ENCODE measurements at regions not wholly inside any gene's neighbourhood (a gene's known extent, or its start where the extent isn't known, plus 50 kb on each side); places are given as distances from the start of the nearest gene placed in this dataset.

DNA sequence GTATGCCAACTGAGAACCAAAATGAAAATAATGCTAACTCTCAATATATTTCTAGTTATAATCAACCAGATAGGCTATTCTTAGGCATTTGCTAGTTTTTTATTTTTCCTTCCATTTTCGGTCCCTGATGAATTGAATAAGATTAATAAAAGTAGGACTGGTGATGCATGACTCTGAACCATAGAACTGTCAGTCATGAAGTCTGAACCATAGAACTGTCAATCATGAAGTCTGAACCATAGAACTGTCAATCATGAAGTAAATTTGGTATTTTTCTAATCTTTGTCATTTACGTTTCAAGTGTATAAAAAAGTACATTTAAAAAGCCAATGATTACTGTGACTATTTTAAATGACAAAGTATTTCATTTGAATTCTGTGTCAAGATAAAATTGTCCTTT is 460.2 kb upstream of the NDST3 start:
- Histone ChIP-seq H3K9me2 (ENCODE audit: insufficient read depth) (no peaks in the 10 kb centered on the region), H3K27ac (ENCODE audit: low read depth, low read length) (no peak overlapping the region), H3K9me3 (ENCODE audit: control insufficient read depth in 1 of 2, insufficient read depth in 1 of 2, low read depth in 1 of 2, low read length in 2 of 2) (no peaks in the 10 kb centered on the region), H3K9ac (ENCODE audit: low read length) (no peak overlapping the region), H3K79me2 (ENCODE audit: insufficient read depth, low read length) (no peaks in the 10 kb centered on the region), H3K4me2 (ENCODE audit: low read length) (no peak overlapping the region), H3K4me3 (replicated peaks in 1 of 2; ENCODE audit: low read depth in 1 of 2, low read length in 2 of 2) (no peak overlapping the region), H3K36me3 (ENCODE audit: control insufficient read depth in 1 of 2, insufficient read depth in 2 of 2, low read length in 2 of 2) (no peaks in the 10 kb centered on the region), H4K20me1 (ENCODE audit: insufficient read depth) (no peaks in the 10 kb centered on the region), H2AFZ (ENCODE audit: low read depth, low read length, poor library complexity, severe bottlenecking) (no peak overlapping the region), H3K4me1 (ENCODE audit: control insufficient read depth in 1 of 2, insufficient read depth in 2 of 2, low read length in 2 of 2) (no peaks in the 10 kb centered on the region), H3K27me3 (ENCODE audit: insufficient read depth, low read length) (no peaks in the 10 kb centered on the region)
- RAD21 ChIA-PET (ENCODE audit: low non-redundant PET in 1 of 2, low total read pairs in 2 of 2, uncharacterized antibody in 2 of 2, unreplicated experiment in 2 of 2), result no interaction called here
- ATAC-seq, result no peak
- CTCF ChIA-PET, result no interaction called here
- TF ChIP-seq POLR2A (IDR thresholded peaks at IDR 0.05; ENCODE audit: borderline replicate concordance, extremely low read depth, insufficient read depth, insufficient read length) (no peak), RAD21 (IDR thresholded peaks at IDR 0.05; ENCODE audit: low read depth) (no peak), ZNF274 (IDR thresholded peaks at IDR 0.05; ENCODE audit: low read depth, low read length) (no peak), CEBPB (IDR thresholded peaks at IDR 0.05; ENCODE audit: low read depth) (no peak), ZFX (IDR thresholded peaks at IDR 0.05) (no peak), SIN3A (IDR thresholded peaks at IDR 0.05; ENCODE audit: low read depth) (no peak), CBX3 (IDR thresholded peaks at IDR 0.05; ENCODE audit: low read depth) (no peak), FOSL1 (IDR thresholded peaks at IDR 0.05; ENCODE audit: low read depth) (no peak), EZH2phosphoT487 (IDR thresholded peaks at IDR 0.05; ENCODE audit: borderline replicate concordance) (no peak)
- TF ChIP-seq, protein P1, sequence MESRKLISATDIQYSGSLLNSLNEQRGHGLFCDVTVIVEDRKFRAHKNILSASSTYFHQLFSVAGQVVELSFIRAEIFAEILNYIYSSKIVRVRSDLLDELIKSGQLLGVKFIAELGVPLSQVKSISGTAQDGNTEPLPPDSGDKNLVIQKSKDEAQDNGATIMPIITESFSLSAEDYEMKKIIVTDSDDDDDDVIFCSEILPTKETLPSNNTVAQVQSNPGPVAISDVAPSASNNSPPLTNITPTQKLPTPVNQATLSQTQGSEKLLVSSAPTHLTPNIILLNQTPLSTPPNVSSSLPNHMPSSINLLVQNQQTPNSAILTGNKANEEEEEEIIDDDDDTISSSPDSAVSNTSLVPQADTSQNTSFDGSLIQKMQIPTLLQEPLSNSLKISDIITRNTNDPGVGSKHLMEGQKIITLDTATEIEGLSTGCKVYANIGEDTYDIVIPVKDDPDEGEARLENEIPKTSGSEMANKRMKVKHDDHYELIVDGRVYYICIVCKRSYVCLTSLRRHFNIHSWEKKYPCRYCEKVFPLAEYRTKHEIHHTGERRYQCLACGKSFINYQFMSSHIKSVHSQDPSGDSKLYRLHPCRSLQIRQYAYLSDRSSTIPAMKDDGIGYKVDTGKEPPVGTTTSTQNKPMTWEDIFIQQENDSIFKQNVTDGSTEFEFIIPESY (IDR thresholded peaks at IDR 0.05; ENCODE audit: extremely low read depth, insufficient replicate concordance, low read length), result no peak
- TF ChIP-seq, protein P2, sequence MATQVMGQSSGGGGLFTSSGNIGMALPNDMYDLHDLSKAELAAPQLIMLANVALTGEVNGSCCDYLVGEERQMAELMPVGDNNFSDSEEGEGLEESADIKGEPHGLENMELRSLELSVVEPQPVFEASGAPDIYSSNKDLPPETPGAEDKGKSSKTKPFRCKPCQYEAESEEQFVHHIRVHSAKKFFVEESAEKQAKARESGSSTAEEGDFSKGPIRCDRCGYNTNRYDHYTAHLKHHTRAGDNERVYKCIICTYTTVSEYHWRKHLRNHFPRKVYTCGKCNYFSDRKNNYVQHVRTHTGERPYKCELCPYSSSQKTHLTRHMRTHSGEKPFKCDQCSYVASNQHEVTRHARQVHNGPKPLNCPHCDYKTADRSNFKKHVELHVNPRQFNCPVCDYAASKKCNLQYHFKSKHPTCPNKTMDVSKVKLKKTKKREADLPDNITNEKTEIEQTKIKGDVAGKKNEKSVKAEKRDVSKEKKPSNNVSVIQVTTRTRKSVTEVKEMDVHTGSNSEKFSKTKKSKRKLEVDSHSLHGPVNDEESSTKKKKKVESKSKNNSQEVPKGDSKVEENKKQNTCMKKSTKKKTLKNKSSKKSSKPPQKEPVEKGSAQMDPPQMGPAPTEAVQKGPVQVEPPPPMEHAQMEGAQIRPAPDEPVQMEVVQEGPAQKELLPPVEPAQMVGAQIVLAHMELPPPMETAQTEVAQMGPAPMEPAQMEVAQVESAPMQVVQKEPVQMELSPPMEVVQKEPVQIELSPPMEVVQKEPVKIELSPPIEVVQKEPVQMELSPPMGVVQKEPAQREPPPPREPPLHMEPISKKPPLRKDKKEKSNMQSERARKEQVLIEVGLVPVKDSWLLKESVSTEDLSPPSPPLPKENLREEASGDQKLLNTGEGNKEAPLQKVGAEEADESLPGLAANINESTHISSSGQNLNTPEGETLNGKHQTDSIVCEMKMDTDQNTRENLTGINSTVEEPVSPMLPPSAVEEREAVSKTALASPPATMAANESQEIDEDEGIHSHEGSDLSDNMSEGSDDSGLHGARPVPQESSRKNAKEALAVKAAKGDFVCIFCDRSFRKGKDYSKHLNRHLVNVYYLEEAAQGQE (IDR thresholded peaks at IDR 0.05; ENCODE audit: low read depth), result no peak
- TF ChIP-seq, protein P3, sequence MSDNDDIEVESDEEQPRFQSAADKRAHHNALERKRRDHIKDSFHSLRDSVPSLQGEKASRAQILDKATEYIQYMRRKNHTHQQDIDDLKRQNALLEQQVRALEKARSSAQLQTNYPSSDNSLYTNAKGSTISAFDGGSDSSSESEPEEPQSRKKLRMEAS (IDR thresholded peaks at IDR 0.05), result no peak
- TF ChIP-seq, protein P4, sequence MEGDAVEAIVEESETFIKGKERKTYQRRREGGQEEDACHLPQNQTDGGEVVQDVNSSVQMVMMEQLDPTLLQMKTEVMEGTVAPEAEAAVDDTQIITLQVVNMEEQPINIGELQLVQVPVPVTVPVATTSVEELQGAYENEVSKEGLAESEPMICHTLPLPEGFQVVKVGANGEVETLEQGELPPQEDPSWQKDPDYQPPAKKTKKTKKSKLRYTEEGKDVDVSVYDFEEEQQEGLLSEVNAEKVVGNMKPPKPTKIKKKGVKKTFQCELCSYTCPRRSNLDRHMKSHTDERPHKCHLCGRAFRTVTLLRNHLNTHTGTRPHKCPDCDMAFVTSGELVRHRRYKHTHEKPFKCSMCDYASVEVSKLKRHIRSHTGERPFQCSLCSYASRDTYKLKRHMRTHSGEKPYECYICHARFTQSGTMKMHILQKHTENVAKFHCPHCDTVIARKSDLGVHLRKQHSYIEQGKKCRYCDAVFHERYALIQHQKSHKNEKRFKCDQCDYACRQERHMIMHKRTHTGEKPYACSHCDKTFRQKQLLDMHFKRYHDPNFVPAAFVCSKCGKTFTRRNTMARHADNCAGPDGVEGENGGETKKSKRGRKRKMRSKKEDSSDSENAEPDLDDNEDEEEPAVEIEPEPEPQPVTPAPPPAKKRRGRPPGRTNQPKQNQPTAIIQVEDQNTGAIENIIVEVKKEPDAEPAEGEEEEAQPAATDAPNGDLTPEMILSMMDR (IDR thresholded peaks at IDR 0.05 in 2 of 3, conservative IDR thresholded peaks at IDR 0.05 in 1 of 3; ENCODE audit: borderline replicate concordance in 1 of 3, insufficient read depth in 1 of 3, low read depth in 2 of 3, low read length in 2 of 3), result no peak
- DNase-seq (ENCODE audit: low read depth, low spot score), result no peak
- intact Hi-C loops (cut with micrococcal nuclease), result no loop called here
- no TSS peak for BruUV-seq (replicated peaks)
- POLR2A ChIA-PET, result no interaction called here

All from HCT116 (cell line).